SHP77 (cell line): ENCODE measurements at regions not wholly inside any gene's neighbourhood (a gene's known extent, or its start where the extent isn't known, plus 50 kb on each side); places are given as distances from the start of the nearest gene placed in this dataset.

Experiments
- DNase-seq, 2 experiments: peaks; one replicate each; lab custom pipeline; 2025; lab: John Stamatoyannopoulos, UW

- no peak for DNase-seq
Measured at GRCh38 chr10:29962166-29962850, 97.1 kb downstream of the JCAD start.

DNA sequence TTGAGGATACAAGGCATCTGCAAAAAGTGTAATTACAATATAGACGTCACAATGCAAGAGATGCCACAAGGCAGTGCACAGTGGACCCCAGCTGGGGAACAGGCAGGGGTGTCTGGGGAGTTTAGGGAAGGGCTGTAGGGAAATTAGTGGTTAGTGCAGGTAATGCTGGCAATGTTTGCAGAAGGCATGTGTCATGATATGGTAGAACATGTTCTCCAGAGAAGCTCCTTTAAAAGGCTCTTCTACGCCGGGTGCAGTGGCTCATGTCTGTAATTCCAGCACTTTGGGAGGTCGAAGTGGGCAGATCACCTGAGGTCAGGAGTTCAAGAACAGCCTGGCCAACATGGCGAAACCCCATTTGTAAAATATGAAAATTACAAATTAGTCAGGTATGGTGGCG is 98.0 kb downstream of the JCAD start:
- no peak for DNase-seq

GRCh38 chr10:29960261-29960660 is 99.1 kb downstream of the JCAD start:
- DNase-seq: no peak

GRCh38 chr10:29959586-29959985 is 99.8 kb downstream of the JCAD start:
- DNase-seq: no peak

GRCh38 chr10:29958440-29958839 is 100.9 kb downstream of the JCAD start:
- no peak for DNase-seq

- DNase-seq: no peak
Measured at GRCh38 chr10:29957907-29958331, 101.5 kb downstream of the JCAD start.

DNA sequence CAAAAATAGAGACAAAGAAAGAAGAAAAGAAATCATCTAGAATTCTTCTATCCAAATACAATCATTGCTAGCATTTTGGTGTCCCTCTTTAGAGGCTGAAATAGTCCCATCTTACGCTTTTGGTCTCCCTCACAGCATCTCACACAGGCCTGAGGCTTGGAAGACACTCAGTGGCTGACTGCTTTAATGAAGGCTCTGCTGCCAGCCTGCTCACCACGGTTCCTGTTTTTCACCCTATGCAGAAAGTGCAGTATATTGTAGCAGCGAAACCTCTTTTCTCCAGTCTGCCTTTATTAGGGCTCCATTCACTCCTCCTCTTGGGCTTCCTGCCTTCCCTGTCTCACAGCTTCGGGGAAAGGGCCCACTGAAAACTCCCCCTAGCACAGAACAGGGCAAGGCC is 102.2 kb downstream of the JCAD start:
- no peak for DNase-seq

DNA sequence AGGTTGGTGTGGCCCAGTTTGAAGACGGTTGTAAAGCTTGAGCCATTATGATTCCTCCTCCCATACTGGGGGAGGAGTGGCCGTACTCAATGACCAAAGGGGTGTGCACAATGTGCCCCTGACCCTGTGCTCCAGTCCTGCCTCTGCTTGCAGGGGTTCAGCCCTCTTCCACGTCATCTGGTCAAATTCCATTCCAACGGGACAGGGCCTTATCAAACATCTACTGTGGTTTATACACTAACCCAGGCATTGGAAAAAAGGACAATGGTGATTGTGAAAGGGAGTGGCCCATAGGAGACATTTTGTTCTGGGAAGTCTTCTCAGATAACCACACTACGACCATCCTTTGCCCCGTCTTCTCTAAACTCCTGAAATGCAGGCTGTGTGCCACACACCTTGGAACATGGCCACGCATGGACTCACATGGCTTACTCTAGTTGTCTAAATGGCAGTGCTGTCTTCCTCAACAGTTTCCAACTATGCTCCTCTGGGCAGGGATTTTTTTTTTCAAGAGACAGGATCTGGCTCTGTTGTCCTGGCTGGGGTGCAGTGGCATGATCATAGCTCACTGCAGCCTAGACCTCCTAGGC is 103.0 kb downstream of the JCAD start:
- DNase-seq: no peak

DNA sequence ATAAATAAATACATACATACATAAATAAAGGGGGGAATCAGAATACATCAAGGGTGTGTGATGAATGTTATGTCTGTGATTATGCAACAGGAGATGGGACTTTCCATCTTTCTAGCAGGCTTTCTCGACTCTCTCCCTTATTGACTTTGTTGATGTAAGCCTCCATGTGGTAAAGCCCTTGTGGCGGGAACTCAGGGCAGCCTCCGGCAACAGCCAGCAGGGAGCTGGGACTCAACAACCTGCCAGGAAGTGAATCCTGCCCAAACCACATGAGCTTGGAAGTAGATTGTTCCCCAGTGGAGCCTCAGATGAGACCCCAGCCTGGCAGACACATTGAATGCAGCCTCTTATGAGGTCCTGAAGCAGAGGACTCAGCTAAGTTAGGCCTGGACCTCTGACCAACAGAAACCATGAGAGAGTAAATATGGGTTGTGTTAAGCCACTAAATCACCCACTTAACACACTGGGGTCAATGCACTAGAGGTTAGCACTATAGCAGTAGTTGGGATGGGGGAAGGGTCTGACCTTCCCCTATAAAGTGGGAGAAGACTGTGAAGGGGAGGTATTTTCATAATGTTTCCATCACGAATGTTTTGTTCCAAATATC is 104.0 kb downstream of the JCAD start:
- DNase-seq: no peak

GRCh38 chr10:29951441-29951931 is 107.9 kb downstream of the JCAD start:
- DNase-seq: peak in 1 of 2 experiments; percentile 13

DNA sequence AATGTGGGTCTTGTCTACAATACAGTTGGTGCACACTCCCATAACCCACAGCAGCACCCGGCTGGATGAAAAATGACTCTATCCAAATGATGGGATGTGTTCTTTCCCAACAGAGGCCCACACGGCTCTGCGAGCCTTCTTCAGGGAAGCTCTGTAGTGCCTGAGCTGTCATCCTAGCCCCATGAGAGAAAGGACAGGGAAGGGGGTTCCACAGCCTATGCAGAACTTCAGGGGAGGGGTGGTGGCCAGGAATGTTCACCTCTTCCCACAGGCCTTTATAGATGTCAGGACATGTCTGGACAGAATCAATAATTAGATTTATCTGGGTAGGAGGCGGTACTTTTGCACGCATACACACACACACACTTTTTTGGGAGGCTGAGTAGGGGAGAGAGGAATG is 109.0 kb downstream of the JCAD start:
- no peak for DNase-seq

DNA sequence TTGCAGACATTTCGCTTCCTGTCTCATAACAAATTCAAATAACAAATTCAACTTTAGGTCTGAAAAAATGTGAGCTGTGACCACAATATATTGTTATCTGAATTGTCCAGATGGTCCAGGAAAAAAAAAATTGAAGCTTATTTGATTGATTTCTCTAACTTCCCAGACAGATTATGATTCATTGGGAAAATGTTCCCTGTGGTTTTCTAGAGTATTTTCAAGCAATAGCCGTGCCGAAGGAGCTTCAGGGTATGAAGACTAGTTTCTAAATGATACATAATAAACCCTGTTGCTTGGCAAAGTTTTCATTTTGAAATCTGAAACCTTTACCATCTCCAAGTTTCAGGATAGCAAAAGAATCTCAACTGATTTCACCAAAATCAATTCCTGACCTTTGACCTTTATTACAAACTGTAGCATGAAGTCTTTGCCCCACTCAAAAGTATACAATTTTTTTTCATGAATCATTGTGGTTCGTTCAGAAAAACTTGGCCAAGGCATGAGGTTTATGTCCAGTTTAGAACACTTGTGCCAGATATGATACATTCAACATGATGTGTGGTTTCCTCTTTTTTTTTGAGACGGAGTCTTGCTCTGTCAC is 109.9 kb downstream of the JCAD start:
- DNase-seq: no peak

GRCh38 chr10:29948881-29949355 is 110.5 kb downstream of the JCAD start:
- DNase-seq: no peak

DNA sequence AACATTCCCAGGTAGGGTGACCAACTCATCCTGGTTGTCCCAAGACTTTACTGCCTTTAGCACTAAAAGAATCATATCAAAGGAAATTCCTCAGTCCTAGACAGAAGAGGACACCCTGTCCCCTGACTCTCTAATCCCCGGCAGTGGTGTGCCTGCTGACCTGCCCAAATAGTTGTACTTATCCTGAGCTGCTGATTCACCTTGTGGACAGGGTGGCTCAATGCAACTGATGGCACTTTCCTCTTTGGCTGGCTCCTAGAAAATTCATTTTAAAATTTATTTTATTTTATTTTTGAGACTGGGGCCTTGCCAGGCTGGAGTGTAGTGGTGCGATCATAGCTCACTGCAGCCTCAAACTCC is 111.7 kb downstream of the JCAD start:
- DNase-seq: no peak

DNA sequence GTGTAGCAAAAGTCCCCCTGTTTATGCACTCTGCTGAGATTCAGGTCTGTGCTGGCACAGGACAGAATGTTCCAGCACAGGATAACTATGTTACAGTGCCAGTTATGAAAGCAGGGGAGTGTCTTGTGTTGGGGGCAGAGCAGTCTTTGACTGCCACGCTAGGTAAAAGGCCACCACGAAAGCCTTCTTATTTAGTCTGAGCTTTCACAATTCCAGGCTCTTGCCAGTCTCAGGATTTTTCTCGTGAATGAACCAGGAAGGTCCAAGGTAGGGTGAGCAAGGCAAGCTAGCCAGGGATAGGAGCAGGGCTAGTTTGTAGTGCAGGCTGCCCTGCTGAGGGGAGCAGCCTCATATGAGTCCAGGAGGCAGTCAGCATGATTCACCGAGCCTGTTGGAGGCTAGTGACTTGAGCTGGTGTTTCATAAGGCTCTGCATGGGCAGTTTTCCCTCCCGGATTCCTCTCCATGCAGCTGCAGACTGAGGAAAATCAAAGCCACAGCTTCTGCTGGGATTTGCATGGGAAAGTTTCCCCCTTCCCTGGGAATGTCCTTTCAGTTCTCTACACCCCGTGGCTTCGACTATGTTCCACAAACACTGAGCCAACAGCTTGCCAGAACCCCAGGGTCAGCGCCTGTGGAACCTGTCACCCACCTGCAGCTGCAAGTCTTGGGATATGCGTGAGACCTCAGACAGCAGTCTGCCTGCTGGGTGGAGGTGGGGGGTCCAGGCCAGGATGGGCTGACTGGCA is 112.3 kb downstream of the JCAD start:
- no peak for DNase-seq

DNA sequence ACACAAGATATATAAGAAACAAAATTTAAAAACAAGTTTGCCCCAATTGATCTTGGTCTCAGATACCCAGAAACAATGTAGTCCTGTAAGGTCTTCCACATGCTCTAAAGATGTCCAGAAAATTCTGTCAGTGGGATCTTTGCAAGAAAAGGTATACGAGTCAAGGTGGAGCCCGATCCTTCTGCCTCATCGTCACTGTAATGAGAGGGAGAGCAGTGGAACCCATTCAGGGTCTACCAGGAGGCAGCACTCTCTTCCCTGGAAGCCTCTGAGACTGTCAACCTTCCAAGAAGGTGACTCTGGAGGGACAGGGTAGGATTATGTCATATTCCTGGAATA is 112.8 kb downstream of the JCAD start:
- DNase-seq: no peak

- no peak for DNase-seq
Measured at GRCh38 chr10:29941476-29941875, 117.9 kb downstream of the JCAD start.

- DNase-seq: no peak
Measured at GRCh38 chr10:29932991-29933390, 126.4 kb downstream of the JCAD start.

- DNase-seq: no peak
Measured at GRCh38 chr10:29931833-29932232, 127.6 kb downstream of the JCAD start.

GRCh38 chr10:29929006-29929405 is 130.4 kb downstream of the JCAD start:
- DNase-seq: no peak

- no peak for DNase-seq
Measured at GRCh38 chr10:29926693-29927048, 132.7 kb downstream of the JCAD start.
